Gastroesophageal sphincter (tissue), 4 donors: ENCODE measurements at regions not wholly inside any gene's neighbourhood (a gene's known extent, or its start where the extent isn't known, plus 50 kb on each side); places are given as distances from the start of the nearest gene placed in this dataset.

Experiments
- ATAC-seq: fragments of 150-250 bp; one replicate; pipeline ENCODE4 v1.9.1; 2016; ENCODE audit warnings: mild to moderate bottlenecking, moderate library complexity
- H3K27ac ChIP-seq, 4 donors: fragments of 200-600 bp; sonication (generic) in 3 of 4; 1 replicate in 3 of 4; 2 replicates in 1 of 4; pipeline ENCODE4 v1.5.1; 2016 to 2019
- H3K27me3 ChIP-seq: fragments of 200-600 bp; sonication (generic); one replicate; pipeline ENCODE4 v1.5.1; 2019
- H3K36me3 ChIP-seq, 2 donors: fragments of 200-600 bp; sonication (generic); one replicate each; pipeline ENCODE4 v1.5.1; 2019; ENCODE audit warnings: control low read depth in 1 of 2
- H3K4me1 ChIP-seq, 3 donors: fragments of 200-600 bp; sonication (generic); 1 replicate in 2 of 3; 2 replicates in 1 of 3; pipeline ENCODE4 v1.5.1; 2016 to 2019; ENCODE audit warnings: control low read depth in 2 of 3
- H3K4me3 ChIP-seq, 2 donors: fragments of 200-600 bp; sonication (generic); one replicate each; pipeline ENCODE4 v1.5.1; 2019; ENCODE audit warnings: mild to moderate bottlenecking in 1 of 2, moderate library complexity in 1 of 2
- H3K9me3 ChIP-seq, 3 donors: fragments of 200-600 bp; sonication (generic); one replicate each; pipeline ENCODE4 v1.5.1; 2017 to 2019; ENCODE audit warnings: control low read depth in 2 of 3
- EP300 ChIP-seq: sonication (generic); formaldehyde crosslinking; IDR thresholded peaks from one replicate; pipeline ENCODE4 v1.6.1; 2017; ENCODE audit warnings: antibody characterized with exemption, mild to moderate bottlenecking
- POLR2A ChIP-seq, 2 donors: fragments of 450-650 bp; IDR thresholded peaks; one replicate each; pipeline ENCODE4 v1.6.1; 2017; ENCODE audit warnings: antibody characterized with exemption in 2 of 2, mild to moderate bottlenecking in 2 of 2, moderate library complexity in 1 of 2
- POLR2AphosphoS5 ChIP-seq: sonication (generic); formaldehyde crosslinking; IDR thresholded peaks from one replicate; pipeline ENCODE4 v1.6.1; 2017; ENCODE audit warnings: antibody characterized with exemption
- WGBS, 2 donors: methylation state at CpG; one replicate each; pipeline ENCODE4 v1.1.5; 2018; ENCODE audit warnings: low coverage in 1 of 2; 5-methylcytosine and 5-hydroxymethylcytosine counted together
- TF ChIP-seq, protein P1 (sequence below), 4 experiments: fragments of 200-600 bp in 2 of 4; fragments of 450-650 bp in 2 of 4; sonication (generic) in 1 of 4; IDR thresholded peaks; one replicate each; pipeline ENCODE4 v1.5.1; 2017 to 2019; ENCODE audit warnings: antibody characterized with exemption in 4 of 4, mild to moderate bottlenecking in 2 of 4, moderate library complexity in 2 of 4

- no peaks in the 10 kb centered on the region for H3K27me3 ChIP-seq
- H3K4me1 ChIP-seq: no peaks in the 10 kb centered on the region
- no peak for ATAC-seq
- TF ChIP-seq POLR2AphosphoS5 (no peak), POLR2A (IDR thresholded peaks at IDR 0.05) (no peak), EP300 (no peak)
- TF ChIP-seq, protein P1, sequence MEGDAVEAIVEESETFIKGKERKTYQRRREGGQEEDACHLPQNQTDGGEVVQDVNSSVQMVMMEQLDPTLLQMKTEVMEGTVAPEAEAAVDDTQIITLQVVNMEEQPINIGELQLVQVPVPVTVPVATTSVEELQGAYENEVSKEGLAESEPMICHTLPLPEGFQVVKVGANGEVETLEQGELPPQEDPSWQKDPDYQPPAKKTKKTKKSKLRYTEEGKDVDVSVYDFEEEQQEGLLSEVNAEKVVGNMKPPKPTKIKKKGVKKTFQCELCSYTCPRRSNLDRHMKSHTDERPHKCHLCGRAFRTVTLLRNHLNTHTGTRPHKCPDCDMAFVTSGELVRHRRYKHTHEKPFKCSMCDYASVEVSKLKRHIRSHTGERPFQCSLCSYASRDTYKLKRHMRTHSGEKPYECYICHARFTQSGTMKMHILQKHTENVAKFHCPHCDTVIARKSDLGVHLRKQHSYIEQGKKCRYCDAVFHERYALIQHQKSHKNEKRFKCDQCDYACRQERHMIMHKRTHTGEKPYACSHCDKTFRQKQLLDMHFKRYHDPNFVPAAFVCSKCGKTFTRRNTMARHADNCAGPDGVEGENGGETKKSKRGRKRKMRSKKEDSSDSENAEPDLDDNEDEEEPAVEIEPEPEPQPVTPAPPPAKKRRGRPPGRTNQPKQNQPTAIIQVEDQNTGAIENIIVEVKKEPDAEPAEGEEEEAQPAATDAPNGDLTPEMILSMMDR (IDR thresholded peaks at IDR 0.05): no peak
- no peaks in the 10 kb centered on the region for H3K9me3 ChIP-seq
- no peak overlapping the region for H3K27ac ChIP-seq
- H3K36me3 ChIP-seq: no peaks in the 10 kb centered on the region
- H3K4me3 ChIP-seq: no peak overlapping the region
- WGBS, 2 donors: 90 to 92% methylated on average over 3 of the region's 3 CpGs
Observed at GRCh38 chr4:124481123-124481522, 231.4 kb downstream of the ANKRD50 start.

DNA sequence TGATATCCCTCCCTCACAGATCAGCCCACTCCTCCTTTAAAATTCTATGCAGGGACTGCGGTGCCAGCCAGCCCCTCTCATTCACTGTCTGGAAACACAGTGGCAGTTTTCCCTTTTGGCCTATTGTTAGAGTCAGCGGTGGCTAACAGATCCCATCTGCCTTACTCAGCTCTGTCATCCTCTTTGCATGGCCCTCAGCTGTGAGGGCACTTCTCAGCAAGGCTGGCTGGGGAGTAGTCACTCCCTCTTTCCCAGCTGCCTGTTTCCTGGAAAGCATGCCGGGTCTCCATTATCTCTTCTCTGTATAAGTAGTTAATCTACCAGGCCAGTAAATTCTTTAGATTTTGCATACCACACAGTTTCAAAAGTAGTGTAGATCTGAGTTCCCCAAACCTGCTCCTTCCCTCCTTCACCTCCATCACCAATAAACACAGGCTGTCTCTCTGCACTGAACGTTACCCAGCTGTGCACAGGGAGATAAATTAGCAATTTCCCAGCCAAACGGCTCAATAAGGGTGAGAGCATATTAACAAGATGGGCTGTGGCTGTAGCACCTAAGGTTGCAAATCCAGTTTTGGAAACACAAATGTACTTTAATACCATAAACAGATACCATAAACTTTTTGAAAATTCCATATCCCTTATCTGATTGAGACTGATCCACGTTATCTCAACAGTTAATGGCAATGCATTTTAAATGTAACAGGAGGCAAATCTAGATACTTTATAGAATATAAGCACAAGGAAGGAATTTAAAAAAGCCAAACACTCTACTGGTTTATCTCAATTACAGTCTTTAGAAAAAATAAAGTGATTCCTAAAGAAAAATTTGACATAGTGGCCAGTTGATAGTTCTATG, 229.3 kb downstream of the ANKRD50 start:
- Histone ChIP-seq H3K27me3 (no peaks in the 10 kb centered on the region), H3K9me3 (no peaks in the 10 kb centered on the region), H3K27ac (no peak overlapping the region), H3K4me3 (no peak overlapping the region), H3K4me1 (no peaks in the 10 kb centered on the region), H3K36me3 (no peaks in the 10 kb centered on the region)
- no peak for ATAC-seq
- TF ChIP-seq, protein P1 (IDR thresholded peaks at IDR 0.05): no peak
- TF ChIP-seq POLR2AphosphoS5: no peak
- 37 to 65% methylated on average over 6 of the region's 6 CpGs for WGBS, 2 donors

- Histone ChIP-seq H3K27ac (no peak overlapping the region), H3K4me3 (no peak overlapping the region), H3K27me3 (no peaks in the 10 kb centered on the region), H3K9me3 (no peaks in the 10 kb centered on the region), H3K36me3 (no peaks in the 10 kb centered on the region), H3K4me1 (no peaks in the 10 kb centered on the region)
- TF ChIP-seq POLR2AphosphoS5 (no peak), POLR2A (IDR thresholded peaks at IDR 0.05) (no peak), EP300 (no peak)
- TF ChIP-seq, protein P1 (IDR thresholded peaks at IDR 0.05): no peak
- ATAC-seq: no peak
Observed at GRCh38 chr4:124484008-124484407, 228.5 kb downstream of the ANKRD50 start.

GRCh38 chr4:124484940-124485339, 227.6 kb downstream of the ANKRD50 start:
- TF ChIP-seq POLR2AphosphoS5 (no peak), EP300 (no peak), POLR2A (IDR thresholded peaks at IDR 0.05) (no peak)
- TF ChIP-seq, protein P1 (IDR thresholded peaks at IDR 0.05): no peak
- no peaks in the 10 kb centered on the region for H3K9me3 ChIP-seq
- no peak overlapping the region for H3K27ac ChIP-seq
- WGBS, 2 donors: 88 to 90% methylated on average over 2 of the region's 2 CpGs
- H3K4me1 ChIP-seq: no peaks in the 10 kb centered on the region
- no peaks in the 10 kb centered on the region for H3K27me3 ChIP-seq
- ATAC-seq: no peak
- no peaks in the 10 kb centered on the region for H3K36me3 ChIP-seq
- H3K4me3 ChIP-seq: no peak overlapping the region

DNA sequence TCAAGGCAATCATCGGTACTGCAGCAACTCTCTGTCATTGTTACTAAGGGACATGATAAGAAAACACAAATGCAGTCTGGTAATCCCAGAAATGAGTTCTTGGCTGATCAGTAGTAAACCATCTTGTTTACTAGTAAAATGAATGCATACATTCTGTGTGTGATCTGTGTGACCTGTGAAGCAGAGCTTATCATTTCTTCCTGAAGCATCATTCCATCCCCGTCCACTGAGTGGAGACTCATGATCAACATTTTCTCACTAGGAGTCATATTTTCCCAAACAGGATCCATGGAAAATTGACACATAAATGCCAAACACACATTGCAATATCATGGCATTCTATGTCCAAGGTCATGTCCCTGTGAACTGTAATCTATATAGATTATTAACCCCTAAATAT, 226.1 kb downstream of the ANKRD50 start:
- Histone ChIP-seq H3K4me3 (no peak overlapping the region), H3K4me1 (no peaks in the 10 kb centered on the region), H3K27me3 (no peaks in the 10 kb centered on the region), H3K27ac (no peak overlapping the region), H3K36me3 (no peaks in the 10 kb centered on the region), H3K9me3 (no peaks in the 10 kb centered on the region)
- TF ChIP-seq POLR2AphosphoS5 (no peak), EP300 (no peak), POLR2A (IDR thresholded peaks at IDR 0.05) (no peak)
- TF ChIP-seq, protein P1 (IDR thresholded peaks at IDR 0.05): no peak
- 96 to 100% methylated on average over 2 of the region's 2 CpGs for WGBS, 2 donors
- ATAC-seq: no peak
